ENCODE measurements at regions not wholly inside any gene's neighbourhood (a gene's known extent, or its start where the extent isn't known, plus 50 kb on each side); places are given as distances from the start of the nearest gene placed in this dataset.

DNA sequence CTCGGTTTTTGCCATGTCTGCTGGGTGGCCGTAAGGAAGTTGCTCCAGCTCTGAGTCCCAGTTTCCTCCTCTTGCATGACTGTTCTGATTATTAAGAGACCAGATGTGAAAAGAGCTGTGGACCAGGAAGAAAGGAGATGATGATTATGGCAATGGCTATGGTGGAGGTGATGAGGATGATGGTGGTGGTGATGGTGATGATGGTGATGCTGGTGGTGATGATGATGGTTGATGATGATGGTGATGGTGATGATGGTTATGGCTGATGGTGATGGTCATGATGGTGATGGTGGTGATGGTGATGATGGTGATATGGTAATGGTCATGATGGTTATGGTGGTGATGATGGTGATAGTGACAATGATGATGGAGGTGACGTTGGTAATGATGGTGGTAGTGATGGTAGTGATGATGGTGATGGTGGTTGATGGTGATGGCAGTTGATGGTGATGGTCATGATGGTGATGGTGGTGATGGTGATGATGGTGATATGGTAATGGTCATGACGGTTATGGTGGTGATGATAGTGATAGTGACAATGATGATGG, 107.8 kb upstream of the NKX1-1 start:
- Histone ChIP-seq H3K36me3 (ENCODE audit: control insufficient read depth in 4 of 4, insufficient read depth in 4 of 4, low read length in 4 of 4) (no peaks in the 10 kb centered on the region), H3K27me3 (ENCODE audit: control insufficient read depth in 3 of 3, insufficient read depth in 3 of 3, low read length in 2 of 3) (peaks cover 6 to 34% (median 22%) of the 10 kb centered on the region in 3 donors), H3K9me3 (ENCODE audit: control insufficient read depth in 4 of 4, insufficient read depth in 3 of 4, low read length in 3 of 4) (peaks cover 0 to 9% (median 0%) of the 10 kb centered on the region in 4 donors), H3K27ac (ENCODE audit: low read depth in 1 of 2, low read length in 1 of 2) (no peak overlapping the region), H3K9ac (ENCODE audit: insufficient read depth in 1 of 2, low read length in 2 of 2) (no peak overlapping the region), H3K4me1 (ENCODE audit: control insufficient read depth in 5 of 5, insufficient read depth in 5 of 5, low read length in 5 of 5) (no peaks in the 10 kb centered on the region), H3K4me3 (no peak overlapping the region)
- DNase-seq: no peak
- TF ChIP-seq, protein P1, sequence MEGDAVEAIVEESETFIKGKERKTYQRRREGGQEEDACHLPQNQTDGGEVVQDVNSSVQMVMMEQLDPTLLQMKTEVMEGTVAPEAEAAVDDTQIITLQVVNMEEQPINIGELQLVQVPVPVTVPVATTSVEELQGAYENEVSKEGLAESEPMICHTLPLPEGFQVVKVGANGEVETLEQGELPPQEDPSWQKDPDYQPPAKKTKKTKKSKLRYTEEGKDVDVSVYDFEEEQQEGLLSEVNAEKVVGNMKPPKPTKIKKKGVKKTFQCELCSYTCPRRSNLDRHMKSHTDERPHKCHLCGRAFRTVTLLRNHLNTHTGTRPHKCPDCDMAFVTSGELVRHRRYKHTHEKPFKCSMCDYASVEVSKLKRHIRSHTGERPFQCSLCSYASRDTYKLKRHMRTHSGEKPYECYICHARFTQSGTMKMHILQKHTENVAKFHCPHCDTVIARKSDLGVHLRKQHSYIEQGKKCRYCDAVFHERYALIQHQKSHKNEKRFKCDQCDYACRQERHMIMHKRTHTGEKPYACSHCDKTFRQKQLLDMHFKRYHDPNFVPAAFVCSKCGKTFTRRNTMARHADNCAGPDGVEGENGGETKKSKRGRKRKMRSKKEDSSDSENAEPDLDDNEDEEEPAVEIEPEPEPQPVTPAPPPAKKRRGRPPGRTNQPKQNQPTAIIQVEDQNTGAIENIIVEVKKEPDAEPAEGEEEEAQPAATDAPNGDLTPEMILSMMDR (IDR thresholded peaks at IDR 0.05; ENCODE audit: control extremely low read depth, extremely low read depth): no peak
- 93 to 96% methylated on average over 4 of the region's 4 CpGs for WGBS, 2 donors
- no peak for ATAC-seq (ENCODE audit: insufficient read depth, low FRiP score)

DNA sequence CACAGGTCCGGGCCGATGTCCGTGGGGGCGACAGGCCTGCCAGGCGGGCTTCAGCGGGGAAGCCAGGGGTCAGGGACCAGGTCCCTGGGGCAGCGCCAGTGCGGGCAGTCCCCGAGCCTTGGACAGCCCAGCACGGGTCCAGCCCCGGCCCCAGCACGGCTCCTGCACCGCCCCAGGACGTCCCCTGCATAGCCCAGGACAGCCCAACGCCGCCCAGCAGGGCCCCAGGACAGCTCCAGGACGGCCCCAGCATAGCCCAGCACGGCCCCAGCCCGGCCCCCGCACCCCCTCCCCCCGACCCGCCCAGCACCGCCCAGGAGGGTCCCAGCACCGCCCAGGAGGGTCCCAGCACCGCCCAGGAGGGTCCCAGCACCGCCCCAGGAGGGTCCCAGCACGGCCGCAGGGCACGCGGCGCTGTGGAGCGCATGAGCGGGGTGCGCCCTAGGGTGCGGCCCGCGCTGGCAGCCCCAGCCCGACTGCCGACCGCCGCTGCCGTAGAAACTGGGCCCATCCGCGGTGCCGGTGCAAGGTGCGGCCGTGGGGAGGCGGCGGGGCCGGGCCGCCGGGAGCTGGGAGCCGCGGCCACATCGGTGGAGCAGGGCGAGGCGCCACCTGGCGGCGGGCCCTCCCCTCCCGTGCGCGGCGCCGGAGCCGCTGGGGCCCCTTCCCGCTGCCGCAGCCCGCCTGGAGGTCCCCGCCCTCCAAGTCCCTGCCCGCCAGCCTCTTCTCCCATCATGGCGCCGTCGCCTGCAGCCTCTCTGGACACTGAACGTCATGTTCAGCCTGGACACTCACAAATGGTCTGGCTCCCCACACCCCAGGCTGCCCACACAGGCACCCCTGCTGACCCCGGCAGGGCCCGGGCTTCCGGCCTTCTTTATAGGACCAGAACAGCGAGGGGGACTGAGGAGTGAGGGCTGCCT, 106.8 kb upstream of the NKX1-1 start:
- H3K4me3 ChIP-seq: no peak overlapping the region

DNA sequence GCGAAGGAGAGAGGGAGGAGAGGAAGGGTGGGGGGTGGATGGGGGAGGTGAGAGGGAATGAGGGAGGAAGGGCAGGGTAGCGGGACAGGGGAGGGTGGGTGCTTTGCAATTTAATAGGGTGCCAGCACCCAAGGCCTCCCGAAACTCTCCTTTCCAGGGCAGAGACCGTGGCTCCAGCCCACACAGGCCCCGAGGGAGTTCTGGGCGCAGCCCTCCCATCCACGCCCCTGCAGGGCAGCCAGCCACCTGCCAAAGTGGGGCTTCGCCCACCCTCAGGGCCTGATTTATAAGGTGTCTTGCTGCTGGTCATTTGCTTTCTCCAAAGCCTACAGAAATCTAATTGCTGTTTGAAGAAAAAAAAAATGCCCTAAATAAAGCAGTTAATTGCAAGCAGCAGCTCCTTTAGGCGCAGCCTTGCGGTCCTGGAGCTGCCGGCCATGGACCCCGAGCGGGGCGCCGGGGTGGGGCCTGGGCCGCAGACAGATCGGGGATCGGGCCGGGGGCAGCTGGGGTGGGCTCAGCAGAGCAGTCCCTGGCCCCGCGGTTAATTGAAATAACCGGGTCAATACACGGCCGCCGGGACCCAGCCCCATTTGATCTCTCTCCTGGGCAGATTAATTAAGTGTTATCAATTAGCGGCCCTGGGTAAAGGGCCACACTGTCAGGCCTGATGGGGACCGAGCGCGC, 106.0 kb upstream of the NKX1-1 start:
- ATAC-seq (ENCODE audit: insufficient read depth, low FRiP score): no peak
- WGBS, 2 donors: 77 to 82% methylated on average over 28 to 29 of the region's 29 CpGs
- Histone ChIP-seq H3K4me3 (no peak overlapping the region), H3K4me1 (ENCODE audit: control insufficient read depth in 5 of 5, insufficient read depth in 5 of 5, low read length in 5 of 5) (no peaks in the 10 kb centered on the region), H3K27ac (ENCODE audit: low read depth in 1 of 2, low read length in 1 of 2) (no peak overlapping the region), H3K36me3 (ENCODE audit: control insufficient read depth in 4 of 4, insufficient read depth in 4 of 4, low read length in 4 of 4) (no peaks in the 10 kb centered on the region), H3K9ac (ENCODE audit: insufficient read depth in 1 of 2, low read length in 2 of 2) (no peak overlapping the region), H3K27me3 (ENCODE audit: control insufficient read depth in 3 of 3, insufficient read depth in 3 of 3, low read length in 2 of 3) (peaks cover 7 to 38% (median 27%) of the 10 kb centered on the region in 3 donors), H3K9me3 (ENCODE audit: control insufficient read depth in 4 of 4, insufficient read depth in 3 of 4, low read length in 3 of 4) (peaks cover 0 to 13% (median 0%) of the 10 kb centered on the region in 4 donors)
- no peak for DNase-seq
- TF ChIP-seq, protein P1 (IDR thresholded peaks at IDR 0.05; ENCODE audit: control extremely low read depth, extremely low read depth): no peak

More for the DNA sequence above, 106.8 kb upstream of the NKX1-1 start:
- peak; percentile 11 to 41 (median 41) for DNase-seq
- Histone ChIP-seq H3K27ac (ENCODE audit: low read depth in 1 of 2, low read length in 1 of 2) (no peak overlapping the region), H3K9me3 (ENCODE audit: control insufficient read depth in 4 of 4, insufficient read depth in 3 of 4, low read length in 3 of 4) (peaks cover 0 to 10% (median 0%) of the 10 kb centered on the region in 4 donors), H3K9ac (ENCODE audit: insufficient read depth in 1 of 2, low read length in 2 of 2) (no peak overlapping the region), H3K36me3 (ENCODE audit: control insufficient read depth in 4 of 4, insufficient read depth in 4 of 4, low read length in 4 of 4) (no peaks in the 10 kb centered on the region), H3K4me1 (ENCODE audit: control insufficient read depth in 5 of 5, insufficient read depth in 5 of 5, low read length in 5 of 5) (no peaks in the 10 kb centered on the region), H3K27me3 (ENCODE audit: control insufficient read depth in 3 of 3, insufficient read depth in 3 of 3, low read length in 2 of 3) (peaks cover 7 to 35% (median 25%) of the 10 kb centered on the region in 3 donors)
- peak; percentile 76 for ATAC-seq (ENCODE audit: insufficient read depth, low FRiP score)
- WGBS, 2 donors: 10 to 18% methylated on average over 39 to 78 of the region's 78 CpGs
- TF ChIP-seq, protein P1 (IDR thresholded peaks at IDR 0.05; ENCODE audit: control extremely low read depth, extremely low read depth): peak; percentile 32
